ENCODE measurements at regions not wholly inside any gene's neighbourhood (a gene's known extent, or its start where the extent isn't known, plus 50 kb on each side); places are given as distances from the start of the nearest gene placed in this dataset.

GRCh38 chr4:177699365-177700213 lies 257.4 kb upstream of the AGA start:
- ATAC-seq (no peak), DNase-seq (no peak)
- Histone ChIP-seq H3K36me3 (no peaks in the 10 kb centered on the region), H3K9me3 (peaks cover 0 to 6% (median 0%) of the 10 kb centered on the region in 11 donors), H3K27ac (no peak overlapping the region), H3K4me1 (no peaks in the 10 kb centered on the region), H3K27me3 (no peaks in the 10 kb centered on the region), H3K4me3 (no peak overlapping the region)
- intact Hi-C loops (cut with DNase I), result loop anchor here in 1 of 10 donors (5.0 kb wide), 1 partner anchor 187 kb away; no protein-coding TSS in a partner anchor
- whole genome bisulfite sequencing, 2 donors, result 60 to 71% methylated on average over 5 of the region's 5 CpGs
- TF ChIP-seq CTCF (IDR thresholded peaks at IDR 0.05), result no peak

- intact Hi-C loops (cut with DNase I), result no loop called here
- 87 to 91% methylated on average over 2 of the region's 2 CpGs for WGBS, 2 donors
- peaks cover 0 to 6% (median 0%) of the 10 kb centered on the region in 11 donors for H3K9me3 ChIP-seq
- DNase-seq (no peak), ATAC-seq (no peak)
- no peak for TF ChIP-seq CTCF (IDR thresholded peaks at IDR 0.05)
- H3K36me3 ChIP-seq, result no peaks in the 10 kb centered on the region
- H3K27ac ChIP-seq, result no peak overlapping the region
- H3K27me3 ChIP-seq, result no peaks in the 10 kb centered on the region
- H3K4me1 ChIP-seq, result no peaks in the 10 kb centered on the region
- no peak overlapping the region for H3K4me3 ChIP-seq
Observed at GRCh38 chr4:177706916-177707315, 264.7 kb upstream of the AGA start.

- intact Hi-C loops (cut with DNase I), result no loop called here
- no peak for ATAC-seq
- WGBS, 2 donors, result 59 to 69% methylated on average over 3 of the region's 3 CpGs
Observed at GRCh38 chr4:177713454-177713853, 271.2 kb upstream of the AGA start.

GRCh38 chr4:177717407-177717806 lies 275.2 kb upstream of the AGA start:
- H3K27me3 ChIP-seq, result no peaks in the 10 kb centered on the region
- TF ChIP-seq CTCF (IDR thresholded peaks at IDR 0.05), result no peak
- no peak overlapping the region for H3K4me3 ChIP-seq
- ATAC-seq, result no peak
- no peak for DNase-seq
- 84 to 86% methylated on average over 1 of the region's 1 CpG for WGBS, 2 donors
- H3K4me1 ChIP-seq, result no peaks in the 10 kb centered on the region
- intact Hi-C loops (cut with DNase I), result no loop called here
- H3K9me3 ChIP-seq, result no peaks in the 10 kb centered on the region
- H3K36me3 ChIP-seq, result no peaks in the 10 kb centered on the region
- H3K27ac ChIP-seq, result no peak overlapping the region

More at GRCh38 chr4:177713454-177713853, 271.2 kb upstream of the AGA start:
- H3K4me1 ChIP-seq, result no peaks in the 10 kb centered on the region
- no peak overlapping the region for H3K27ac ChIP-seq
- no peak for DNase-seq
- H3K36me3 ChIP-seq, result no peaks in the 10 kb centered on the region
- H3K27me3 ChIP-seq, result no peaks in the 10 kb centered on the region
- no peaks in the 10 kb centered on the region for H3K9me3 ChIP-seq
- no peak overlapping the region for H3K4me3 ChIP-seq
- TF ChIP-seq CTCF (IDR thresholded peaks at IDR 0.05), result no peak
